ENCODE measurements at regions not wholly inside any gene's neighbourhood (a gene's known extent, or its start where the extent isn't known, plus 50 kb on each side); places are given as distances from the start of the nearest gene placed in this dataset.
"Not testable (repeated sequence)": the region's sequence is repeated elsewhere in the genome, so short reads cannot be mapped to it uniquely, and the experiment has no call there.

- DNase-seq (ENCODE audit: low read depth), result peak; percentile 42
Measured at GRCh38 chr12:116687888-116688287, 50.0 kb downstream of the SPRING1 start.

DNA sequence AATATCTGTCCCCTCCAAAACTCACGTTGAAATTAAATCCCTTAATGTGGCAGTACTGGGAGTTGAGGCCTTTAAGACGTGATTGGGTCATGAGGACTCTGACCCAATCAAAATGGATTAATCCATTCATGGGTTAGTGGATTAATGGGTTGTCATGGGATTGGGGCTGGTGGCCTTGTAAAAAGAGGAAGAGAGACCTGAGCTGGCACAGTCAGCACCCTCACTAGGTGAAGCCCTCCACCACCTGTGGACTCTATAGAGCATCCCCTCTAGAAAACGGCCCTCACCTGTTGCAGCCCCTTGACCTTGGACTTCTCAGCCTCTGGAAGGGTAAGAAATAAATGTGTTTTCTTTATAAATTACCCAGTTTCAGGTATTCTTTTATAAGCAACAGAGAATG is 53.0 kb downstream of the SPRING1 start:
- DNase-seq (ENCODE audit: low read depth), result no peak

DNA sequence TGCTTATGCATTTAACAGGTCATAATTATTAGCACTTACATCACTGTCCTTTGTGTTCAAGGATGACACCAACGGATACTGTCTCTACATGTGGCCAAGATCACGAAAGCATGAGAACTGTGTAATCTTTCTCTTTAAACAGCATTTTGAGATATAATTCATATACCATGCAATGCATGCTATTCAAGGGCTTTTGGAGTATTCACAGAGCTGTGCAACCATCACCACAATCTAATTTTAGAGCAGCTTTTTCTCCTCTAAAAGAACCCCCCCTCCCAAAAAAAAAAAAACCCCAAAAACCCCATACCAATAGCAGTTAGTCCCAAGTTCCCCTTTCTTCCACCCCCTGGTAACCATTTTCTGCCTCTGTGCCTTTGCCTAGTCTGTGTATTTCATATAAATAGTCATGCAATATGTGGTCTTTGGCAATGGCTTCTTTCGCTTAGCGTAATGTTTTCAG is 60.6 kb downstream of the SPRING1 start:
- no peak for DNase-seq (ENCODE audit: low read depth)

GRCh38 chr12:116675339-116676107 is 62.3 kb downstream of the SPRING1 start:
- DNase-seq (ENCODE audit: low read depth), result no peak

GRCh38 chr12:116674643-116675183 is 63.2 kb downstream of the SPRING1 start:
- no peak for DNase-seq (ENCODE audit: low read depth)

DNA sequence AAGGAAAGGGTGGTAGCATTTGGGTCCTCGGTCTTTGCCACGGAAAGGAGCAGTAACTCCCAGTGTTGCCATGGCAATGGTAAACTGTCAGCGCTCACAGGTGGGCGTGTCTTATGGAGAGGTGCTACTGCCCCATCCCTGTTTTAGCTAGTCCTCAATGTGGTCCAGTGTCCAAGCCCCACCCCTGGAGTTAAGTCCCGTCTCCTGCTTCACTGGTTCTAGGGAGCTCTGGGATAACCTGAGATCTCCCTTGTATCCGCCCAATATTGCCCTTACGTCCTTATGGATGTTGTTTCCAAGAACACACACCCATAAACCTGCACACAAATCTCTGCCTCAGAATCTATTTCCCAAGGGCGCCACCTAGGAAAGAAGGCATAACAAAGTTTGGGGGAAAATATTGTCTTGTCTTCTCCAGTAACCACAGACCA is 64.2 kb downstream of the SPRING1 start:
- DNase-seq (ENCODE audit: low read depth), result no peak

DNA sequence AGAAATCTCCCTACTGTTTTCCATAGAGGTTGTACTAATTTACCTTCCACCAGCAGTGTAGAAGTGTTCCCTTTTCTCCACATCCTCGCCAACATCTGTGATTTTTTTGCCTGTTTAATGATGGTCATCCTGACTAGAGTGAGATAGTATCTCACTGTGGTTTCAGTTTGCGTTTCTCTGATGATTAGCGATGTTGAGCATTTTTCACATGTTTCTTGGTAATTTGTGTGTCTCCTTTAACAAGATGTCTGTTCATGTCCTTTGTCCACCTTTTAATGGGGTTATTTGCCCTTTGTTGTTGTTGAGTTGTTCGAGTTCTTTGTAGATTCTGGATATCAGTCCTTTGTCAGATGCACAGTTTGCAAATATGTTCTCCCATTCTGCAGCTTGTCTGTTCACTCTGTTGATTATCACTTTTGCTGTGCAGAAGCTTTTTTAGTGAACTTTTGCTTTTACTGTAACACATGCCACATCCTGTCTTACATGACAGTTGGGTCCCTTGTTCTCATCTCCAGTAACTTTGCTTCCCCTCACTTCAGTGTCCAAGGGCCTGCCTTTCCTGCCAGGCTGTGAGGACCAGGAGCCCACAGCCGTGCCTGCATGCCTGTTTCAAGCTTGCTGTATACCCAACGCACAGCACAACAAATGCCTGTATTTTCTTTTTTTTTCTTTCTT is 64.9 kb downstream of the SPRING1 start:
- DNase-seq (ENCODE audit: low read depth), result no peak

GRCh38 chr12:116672010-116672409 is 65.9 kb downstream of the SPRING1 start:
- DNase-seq (ENCODE audit: low read depth), result no peak

DNA sequence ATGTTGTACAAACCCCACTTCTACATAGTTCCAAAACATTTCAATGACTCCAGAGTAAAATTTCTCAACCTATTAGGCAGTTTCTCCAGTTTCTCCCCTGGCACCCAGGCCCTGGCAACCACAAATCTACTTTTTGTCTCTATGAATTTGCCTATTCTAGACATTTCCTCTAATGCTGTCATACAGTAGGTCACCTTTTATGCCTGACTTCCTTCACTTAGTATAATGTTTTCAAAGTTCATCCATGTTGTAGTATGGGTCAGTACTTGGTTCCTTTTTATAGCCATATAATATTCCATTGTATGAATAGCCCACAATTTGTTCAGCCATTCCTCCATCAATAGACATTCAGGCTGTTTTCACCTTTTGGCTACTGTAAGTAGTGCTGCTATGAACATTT is 67.0 kb downstream of the SPRING1 start:
- DNase-seq (ENCODE audit: low read depth), result no peak

DNA sequence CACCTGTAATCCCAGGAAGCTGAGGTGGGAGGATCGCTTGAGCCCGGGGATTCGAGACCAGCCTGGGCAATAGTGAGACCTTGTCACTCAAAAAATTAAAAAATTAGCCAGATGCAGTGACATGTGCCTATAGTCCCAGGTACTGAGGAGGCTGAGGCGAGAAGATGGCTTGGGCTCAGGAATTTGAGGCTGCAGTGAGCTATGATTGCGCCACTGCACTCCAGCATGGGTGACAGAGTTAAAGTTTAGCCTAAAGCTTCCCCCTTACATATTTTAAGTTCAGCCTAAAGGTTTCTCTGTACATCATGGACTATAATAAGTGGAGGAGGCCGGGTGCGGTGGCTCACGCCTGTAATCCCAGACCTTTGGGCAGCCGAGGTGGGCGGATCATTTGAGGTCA is 70.1 kb downstream of the SPRING1 start:
- no peak for DNase-seq (ENCODE audit: low read depth)

- not testable (repeated sequence) for DNase-seq (ENCODE audit: low read depth)
Measured at GRCh38 chr12:116666829-116667228, 71.0 kb downstream of the SPRING1 start.

GRCh38 chr12:116666305-116666673 is 71.6 kb downstream of the SPRING1 start:
- no peak for DNase-seq (ENCODE audit: low read depth)

GRCh38 chr12:116665666-116666304 is 72.1 kb downstream of the SPRING1 start:
- no peak for DNase-seq (ENCODE audit: low read depth)

DNA sequence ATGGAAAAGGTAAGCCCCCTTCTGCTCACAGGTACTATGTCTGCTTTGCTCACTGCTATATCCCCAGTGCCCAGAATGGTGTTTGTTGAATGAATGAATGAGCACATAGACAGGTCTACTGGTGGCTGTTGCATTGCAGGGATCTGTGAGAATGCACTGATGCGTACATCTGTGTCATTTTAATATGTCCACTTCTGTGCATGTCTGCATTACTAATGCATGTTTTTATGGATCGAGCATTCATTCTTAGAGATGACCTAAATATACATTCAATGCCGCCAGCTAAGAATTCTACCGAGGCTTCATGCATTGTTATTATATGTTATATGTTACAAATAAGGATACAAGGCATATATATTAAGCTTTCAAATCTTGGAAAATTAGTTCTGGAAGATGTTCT is 73.8 kb downstream of the SPRING1 start:
- DNase-seq (ENCODE audit: low read depth), result no peak

DNA sequence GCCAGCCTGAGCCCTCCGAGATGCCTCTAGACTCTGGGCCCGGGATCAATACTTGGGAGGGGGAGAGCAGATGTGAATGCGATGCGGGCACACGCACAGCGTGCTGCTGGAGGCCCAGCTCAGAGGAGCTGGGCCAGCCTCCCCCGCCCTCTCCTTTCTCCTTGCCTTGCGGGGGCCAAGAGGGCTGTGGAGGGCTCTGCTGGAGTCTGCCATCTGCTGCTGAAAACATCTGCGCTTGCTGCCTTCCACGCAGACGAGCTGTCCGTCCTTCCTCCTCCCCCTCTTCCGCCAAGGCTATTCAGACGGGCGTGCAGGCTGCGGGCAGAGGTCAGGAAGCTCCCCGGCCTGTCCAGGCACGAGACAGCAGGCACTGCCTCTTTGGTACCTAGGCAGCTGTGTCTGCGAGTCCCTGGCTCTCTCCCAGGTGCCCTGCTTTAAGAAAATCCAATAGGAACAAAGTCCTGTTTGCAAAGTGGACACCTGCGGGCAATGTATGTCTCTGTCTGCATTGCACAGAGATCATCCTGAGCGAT is 75.2 kb downstream of the SPRING1 start:
- no peak for DNase-seq (ENCODE audit: low read depth)

DNA sequence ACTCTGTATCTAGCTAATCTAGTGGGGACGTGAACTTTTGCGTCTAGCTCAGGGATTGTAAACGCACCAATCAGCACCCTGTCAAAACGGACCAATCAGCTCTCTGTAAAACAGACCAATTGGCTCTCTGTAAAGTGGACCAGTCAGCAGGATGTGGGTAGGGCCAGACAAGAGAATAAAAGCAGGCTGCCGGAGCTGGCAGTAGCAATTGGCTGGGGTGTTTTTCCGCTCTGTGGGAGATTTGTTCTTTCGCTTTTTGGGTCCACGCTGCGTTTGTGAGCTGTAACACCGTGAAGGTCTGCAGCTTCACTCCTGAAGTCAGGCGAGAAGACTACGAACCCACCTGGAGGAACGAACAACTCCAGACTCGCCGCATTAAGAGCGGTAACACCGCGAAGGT is 76.5 kb downstream of the SPRING1 start:
- DNase-seq (ENCODE audit: low read depth), result no peak

DNA sequence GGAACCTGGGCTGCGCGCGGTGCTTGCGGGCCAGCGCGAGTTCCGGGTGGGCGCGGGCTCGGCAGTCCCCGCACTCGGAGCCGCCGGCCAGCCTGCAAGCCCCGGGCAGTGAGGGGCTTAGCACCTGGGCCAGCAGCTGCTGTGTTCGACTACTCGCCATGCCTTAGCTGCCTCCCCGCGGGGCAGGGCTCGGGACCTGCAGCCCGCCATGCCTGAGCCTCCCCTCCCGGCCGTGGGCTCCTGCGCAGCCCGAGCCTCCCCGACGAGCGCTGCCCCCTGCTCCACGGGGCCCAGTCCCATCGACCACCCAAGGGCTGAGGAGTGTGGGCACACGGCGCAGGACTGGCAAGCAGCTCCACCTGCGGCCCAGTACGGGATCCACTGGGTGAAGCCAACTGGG is 77.1 kb downstream of the SPRING1 start:
- DNase-seq (ENCODE audit: low read depth), result not testable (repeated sequence)

DNA sequence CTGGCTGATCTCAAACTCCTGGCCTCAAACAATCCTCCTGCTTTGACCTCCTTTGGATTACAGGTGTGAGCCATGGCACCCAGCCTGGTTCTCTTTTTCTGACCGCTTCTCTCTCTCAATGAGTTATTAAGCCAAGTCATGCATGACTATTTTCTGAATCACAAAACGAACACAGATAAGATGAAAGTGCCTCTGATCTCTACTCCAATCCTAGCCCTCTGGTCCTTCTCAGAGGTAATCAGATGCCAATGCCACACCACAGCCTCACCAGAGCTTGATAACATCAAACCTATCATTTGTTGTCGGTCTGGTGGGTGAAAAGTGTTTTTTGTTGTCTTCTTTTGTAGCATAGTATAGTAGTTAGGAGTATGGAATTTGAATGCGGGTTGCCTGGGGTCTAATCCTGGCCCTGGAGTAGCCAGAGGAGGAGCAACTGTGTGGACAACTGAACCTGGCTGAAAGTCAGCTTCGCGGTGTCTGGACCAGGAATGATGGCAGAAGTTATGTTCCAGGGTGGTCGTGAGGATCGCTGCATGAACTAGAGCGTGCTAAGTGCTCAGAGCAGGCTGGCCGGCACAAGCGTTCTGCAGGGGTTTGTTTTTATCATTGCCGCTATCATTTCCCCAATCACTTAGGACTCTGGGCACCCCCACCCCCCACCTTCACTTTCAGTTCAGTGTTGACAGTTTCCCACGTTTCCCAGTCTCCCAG is 77.9 kb downstream of the SPRING1 start:
- no peak for DNase-seq (ENCODE audit: low read depth)

- no peak for DNase-seq (ENCODE audit: low read depth)
Measured at GRCh38 chr12:116657921-116658495, 79.9 kb downstream of the SPRING1 start.

- DNase-seq (ENCODE audit: low read depth), result no peak
Measured at GRCh38 chr12:116656306-116656705, 81.6 kb downstream of the SPRING1 start.

DNA sequence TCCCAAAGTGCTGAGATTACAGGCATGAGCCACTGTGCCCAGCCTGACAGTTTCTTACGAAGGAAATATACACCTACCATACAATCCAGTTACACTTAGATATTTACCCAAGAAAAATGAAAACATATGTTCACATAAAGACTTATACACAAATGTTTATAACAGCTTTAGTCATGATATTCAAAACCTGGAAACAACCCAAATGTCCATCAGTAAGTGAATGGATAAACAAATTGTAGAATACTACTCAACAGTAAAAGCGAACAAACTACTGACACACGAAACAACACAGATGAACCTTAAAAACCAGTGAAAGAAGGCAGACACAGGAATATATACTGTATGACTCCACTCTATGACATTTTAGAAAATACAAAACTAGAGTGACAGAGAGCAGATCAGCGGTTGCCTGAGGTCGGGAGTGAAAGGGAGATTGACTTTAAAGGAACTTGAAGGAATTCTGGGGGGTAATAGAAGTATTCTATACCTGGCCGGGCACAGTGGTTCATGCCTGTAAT is 83.6 kb downstream of the SPRING1 start:
- no peak for DNase-seq (ENCODE audit: low read depth)
